Coronary artery (tissue), 2 donors: ENCODE measurements at regions not wholly inside any gene's neighbourhood (a gene's known extent, or its start where the extent isn't known, plus 50 kb on each side); places are given as distances from the start of the nearest gene placed in this dataset.
"Not testable (repeated sequence)": the region's sequence is repeated elsewhere in the genome, so short reads cannot be mapped to it uniquely, and the experiment has no call there.

ENCODE experiments used
- DNase-seq: peaks from one replicate; pipeline ENCODE4 v3.0.0-alpha.2; 2017; ENCODE audit warnings: low spot score
- H3K27ac ChIP-seq, 2 donors: fragments of 200-600 bp; sonication (generic); one replicate each; pipeline ENCODE4 v1.5.1; 2016 to 2019
- H3K4me3 ChIP-seq: fragments of 200-600 bp; sonication (generic); 2 replicates; pipeline ENCODE4 v1.5.1; 2016; ENCODE audit warnings: mild to moderate bottlenecking, moderate library complexity
- TF ChIP-seq, protein P1 (sequence below): fragments of 200-600 bp; sonication (generic); IDR thresholded peaks from one replicate; pipeline ENCODE4 v1.5.1; 2019; ENCODE audit warnings: antibody characterized with exemption

DNA sequence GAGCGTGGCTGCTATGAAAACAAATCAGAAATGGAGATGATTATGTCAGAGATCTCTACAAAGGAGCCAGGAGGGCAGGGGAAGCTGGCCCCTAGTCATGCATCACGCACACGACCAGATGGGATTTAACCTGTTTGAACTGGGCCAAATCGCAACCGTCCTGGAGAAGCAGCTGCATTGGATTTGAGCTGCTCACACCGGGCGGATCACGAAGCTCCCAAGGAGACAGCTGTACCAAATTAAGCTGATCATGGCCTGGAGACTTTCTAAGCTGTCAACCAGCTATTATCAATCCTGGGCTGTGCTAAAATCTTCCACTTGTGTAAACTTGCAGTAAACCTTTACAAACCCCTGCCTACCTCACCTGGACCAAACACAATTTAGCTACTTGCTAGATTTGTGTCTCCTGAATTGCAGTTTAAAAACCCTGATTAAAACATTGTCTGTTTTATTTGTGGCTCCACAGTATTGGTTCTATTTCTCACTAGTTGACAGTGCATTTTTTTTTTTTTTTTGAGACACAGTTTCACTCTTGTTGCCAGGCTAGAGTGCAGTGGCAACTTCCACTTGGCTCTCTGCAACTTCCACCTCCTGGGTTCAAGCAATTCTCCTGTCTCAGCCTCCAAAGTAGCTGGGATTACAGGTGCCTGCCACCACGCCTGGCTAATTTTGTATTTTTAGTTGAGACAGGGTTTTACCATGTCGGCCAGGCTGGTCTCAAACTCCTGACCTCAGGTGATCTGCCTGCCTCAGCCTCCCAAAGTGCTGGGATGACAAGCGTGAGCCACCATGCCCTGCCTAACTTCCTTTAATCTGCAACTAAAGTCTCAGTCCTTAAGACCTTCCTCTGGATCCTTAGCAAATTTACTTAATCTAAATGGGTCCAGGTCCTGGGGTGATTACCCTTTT lies 98.3 kb upstream of the GRIN2A start:
- no peak overlapping the region for H3K27ac ChIP-seq
- DNase-seq: no peak
- TF ChIP-seq, protein P1, sequence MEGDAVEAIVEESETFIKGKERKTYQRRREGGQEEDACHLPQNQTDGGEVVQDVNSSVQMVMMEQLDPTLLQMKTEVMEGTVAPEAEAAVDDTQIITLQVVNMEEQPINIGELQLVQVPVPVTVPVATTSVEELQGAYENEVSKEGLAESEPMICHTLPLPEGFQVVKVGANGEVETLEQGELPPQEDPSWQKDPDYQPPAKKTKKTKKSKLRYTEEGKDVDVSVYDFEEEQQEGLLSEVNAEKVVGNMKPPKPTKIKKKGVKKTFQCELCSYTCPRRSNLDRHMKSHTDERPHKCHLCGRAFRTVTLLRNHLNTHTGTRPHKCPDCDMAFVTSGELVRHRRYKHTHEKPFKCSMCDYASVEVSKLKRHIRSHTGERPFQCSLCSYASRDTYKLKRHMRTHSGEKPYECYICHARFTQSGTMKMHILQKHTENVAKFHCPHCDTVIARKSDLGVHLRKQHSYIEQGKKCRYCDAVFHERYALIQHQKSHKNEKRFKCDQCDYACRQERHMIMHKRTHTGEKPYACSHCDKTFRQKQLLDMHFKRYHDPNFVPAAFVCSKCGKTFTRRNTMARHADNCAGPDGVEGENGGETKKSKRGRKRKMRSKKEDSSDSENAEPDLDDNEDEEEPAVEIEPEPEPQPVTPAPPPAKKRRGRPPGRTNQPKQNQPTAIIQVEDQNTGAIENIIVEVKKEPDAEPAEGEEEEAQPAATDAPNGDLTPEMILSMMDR: no peak
- H3K4me3 ChIP-seq: no peak overlapping the region

DNA sequence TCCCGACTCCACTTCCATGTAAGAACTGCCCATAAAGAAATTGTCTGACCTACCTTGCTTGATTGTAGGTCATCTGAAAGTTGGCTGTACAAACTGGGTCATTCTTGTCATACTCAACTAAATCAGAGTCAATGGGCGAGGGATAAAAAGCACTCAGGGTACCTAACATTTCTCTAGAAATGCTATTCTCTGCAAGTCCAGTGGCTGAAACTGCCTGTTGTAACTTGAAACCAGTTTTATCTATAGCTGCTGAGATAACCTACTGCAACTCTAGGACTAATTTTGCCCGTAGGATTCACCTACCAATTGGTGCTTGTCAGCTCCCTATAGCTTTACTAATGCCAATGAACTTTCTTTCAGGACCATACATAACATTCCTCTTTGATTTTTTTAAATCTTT lies 100.1 kb upstream of the GRIN2A start:
- TF ChIP-seq, protein P1: no peak
- Histone ChIP-seq H3K4me3 (no peak overlapping the region), H3K27ac (no peak overlapping the region)
- no peak for DNase-seq

DNA sequence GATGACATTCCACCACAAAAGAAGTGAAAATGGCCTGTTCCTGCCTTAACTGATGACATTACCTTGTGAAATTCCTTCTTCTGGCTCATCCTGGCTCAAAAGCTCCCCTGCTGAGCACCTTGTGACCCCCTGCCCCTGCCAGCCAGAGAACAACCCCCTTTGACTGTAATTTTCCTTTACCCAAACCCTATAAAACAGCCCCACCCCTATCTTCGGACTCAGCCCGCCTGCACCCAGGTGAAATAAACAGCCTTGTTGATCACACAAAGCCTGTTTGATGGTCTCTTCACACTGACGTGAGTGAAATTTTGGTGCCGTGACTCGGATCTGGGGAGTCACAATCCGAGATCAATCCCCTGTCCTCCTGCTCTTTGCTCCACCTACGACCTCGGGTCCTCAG lies 101.0 kb upstream of the GRIN2A start:
- not testable (repeated sequence) for H3K27ac ChIP-seq, DNase-seq, H3K4me3 ChIP-seq

DNA sequence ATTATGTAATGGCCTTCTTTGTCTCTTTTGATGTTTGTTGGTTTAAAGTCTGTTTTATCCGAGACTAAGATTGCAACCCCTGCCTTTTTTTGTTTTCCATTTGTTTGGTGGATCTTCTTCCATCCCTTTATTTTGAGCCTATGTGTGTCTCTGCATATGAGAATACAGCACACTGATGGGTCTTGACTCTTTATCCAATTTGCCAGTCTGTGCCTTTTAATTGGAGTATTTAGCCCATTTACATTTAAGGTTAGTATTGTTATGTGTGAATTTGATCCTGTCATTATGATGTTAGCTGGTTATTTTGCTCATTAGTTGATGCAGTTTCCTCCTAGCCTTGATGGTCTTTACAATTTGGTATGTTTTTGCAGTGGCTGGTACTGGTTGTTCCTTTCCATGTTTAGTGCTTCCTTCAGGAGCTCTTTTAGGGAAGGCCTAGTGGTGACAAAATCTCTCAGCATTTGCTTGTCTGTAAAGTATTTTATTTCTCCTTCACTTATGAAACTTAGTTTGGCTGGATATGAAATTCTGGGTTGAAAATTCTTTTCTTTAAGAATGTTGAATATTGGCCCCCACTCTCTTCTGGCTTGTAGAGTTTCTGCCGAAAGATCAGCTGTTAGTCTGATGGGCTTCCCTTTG lies 95.3 kb upstream of the ATF7IP2 start:
- H3K27ac ChIP-seq, DNase-seq, H3K4me3 ChIP-seq: not testable (repeated sequence)

DNA sequence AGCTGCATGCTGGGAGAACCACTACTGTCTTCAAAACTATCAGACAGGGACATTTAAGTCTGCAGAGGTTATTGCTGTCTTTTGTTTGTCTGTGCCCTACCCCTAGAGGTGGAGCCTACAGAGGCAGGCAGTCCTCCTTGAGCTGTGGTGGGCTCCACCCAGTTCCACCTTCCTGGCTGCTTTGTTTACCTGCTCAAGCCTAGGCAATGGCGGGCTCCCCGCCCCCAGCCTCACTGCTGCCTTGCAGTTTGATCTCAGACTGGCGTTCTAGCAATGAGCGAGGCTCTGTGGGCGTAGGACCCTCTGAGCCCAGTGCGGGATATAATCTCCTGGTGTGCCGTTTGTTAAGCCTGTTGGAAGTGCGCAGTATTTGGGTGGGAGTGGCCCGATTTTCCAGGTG lies 93.7 kb upstream of the ATF7IP2 start:
- H3K27ac ChIP-seq, DNase-seq, H3K4me3 ChIP-seq: not testable (repeated sequence)

DNA sequence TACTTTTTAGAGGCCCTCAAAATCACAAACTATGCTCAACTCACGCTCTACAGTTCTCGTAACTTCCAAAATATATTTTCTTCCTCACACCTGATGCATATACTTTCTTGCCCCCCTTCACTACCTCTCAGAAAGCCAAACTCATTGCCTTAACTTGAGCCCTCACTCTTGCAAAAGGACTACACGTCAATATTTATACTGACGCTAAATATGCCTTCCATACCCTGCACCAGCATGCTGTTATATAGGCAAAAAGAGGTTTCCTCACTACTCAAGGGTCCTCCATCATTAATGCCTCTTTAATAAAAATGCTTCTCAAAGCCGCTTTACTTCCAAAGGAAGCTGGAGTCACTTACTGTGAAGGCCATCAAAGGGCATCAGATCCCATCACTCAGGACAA lies 92.9 kb upstream of the ATF7IP2 start:
- H3K27ac ChIP-seq, DNase-seq, H3K4me3 ChIP-seq: not testable (repeated sequence)

DNA sequence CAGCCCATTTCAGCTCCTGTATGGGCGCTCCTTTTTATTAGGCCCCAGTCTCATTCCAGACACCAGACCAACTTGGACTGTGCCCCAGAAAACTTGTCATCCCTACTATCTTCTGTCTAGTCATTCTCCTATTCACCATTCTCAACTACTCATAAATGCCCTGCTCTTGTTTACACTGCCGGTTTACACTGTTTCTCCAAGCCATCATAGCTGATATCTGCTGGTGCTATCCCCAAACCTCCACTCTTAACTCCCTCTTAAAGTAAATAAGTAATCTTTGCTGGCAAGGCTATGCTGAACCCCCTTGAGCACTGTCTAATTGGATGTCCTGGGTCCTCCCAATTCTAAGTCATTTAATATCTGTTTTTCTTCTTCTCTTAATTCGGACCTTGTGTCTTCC lies 91.7 kb upstream of the ATF7IP2 start:
- H3K4me3 ChIP-seq, DNase-seq, H3K27ac ChIP-seq: not testable (repeated sequence)

DNA sequence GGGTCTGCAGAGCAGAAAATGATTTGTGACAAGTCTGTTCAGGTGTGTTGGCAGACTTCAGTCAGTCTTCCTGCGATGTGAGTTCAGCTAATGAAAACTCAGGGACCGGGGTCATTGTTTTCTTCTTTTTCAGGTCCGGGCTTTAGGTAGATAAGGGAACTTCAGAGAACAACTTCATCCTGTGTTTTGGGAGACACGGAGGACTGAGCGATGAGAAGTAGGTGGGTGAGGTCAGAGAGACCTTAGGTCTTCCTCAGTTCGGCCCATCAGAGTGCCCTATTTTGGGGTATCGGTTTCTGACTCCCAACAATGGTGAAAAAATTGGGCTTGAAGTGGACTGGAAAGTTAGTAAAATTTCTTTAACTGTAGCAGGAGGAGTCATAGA lies 88.9 kb upstream of the ATF7IP2 start:
- TF ChIP-seq, protein P1: no peak
- Histone ChIP-seq H3K4me3 (no peak overlapping the region), H3K27ac (no peak overlapping the region)
- no peak for DNase-seq

DNA sequence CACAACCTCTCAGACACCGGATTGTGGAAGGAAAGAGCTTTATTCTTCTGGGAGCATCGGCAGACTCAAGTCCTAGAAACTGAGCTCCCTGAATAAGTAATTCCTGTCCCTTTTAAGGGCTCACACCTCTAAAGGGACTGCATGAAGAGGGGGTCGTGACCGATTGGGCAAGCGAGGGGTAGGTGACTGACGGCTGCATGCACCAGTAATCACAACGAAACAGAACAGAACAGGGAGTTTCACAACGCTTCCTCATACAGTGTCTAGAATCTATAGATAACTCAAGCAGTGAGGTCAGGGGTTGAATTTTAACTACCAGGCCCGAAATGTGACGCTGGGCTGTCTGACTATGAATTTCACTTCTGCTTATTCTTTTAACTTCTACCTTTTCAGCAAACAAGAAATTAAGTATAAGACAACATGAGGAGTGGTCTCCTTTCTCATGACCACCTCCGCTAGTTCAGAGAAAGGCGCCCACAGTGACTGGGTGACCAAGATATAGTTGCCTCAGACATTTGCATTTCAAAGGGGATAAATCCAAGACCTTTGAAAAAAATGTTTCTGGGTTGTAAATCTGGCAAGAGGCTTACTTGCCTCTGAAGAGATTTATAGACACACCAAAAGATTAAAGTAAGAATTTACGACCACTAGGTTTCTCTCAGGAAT lies 88.4 kb upstream of the ATF7IP2 start:
- no peak overlapping the region for H3K27ac ChIP-seq
- no peak for DNase-seq
- TF ChIP-seq, protein P1: no peak
- H3K4me3 ChIP-seq: no peak overlapping the region
